ENCODE measurements at regions not wholly inside any gene's neighbourhood (a gene's known extent, or its start where the extent isn't known, plus 50 kb on each side); places are given as distances from the start of the nearest gene placed in this dataset.

GRCh38 chr5:57032151-57032551, 80.2 kb upstream of the MIER3 start:
- no peak for FAIRE-seq
- ATAC-seq = peak; percentile 92 to 93
- H3K4me3 ChIP-seq = no peak overlapping the region
- ChIA-PET POLR2A (interaction anchor here (0.5 kb wide), 1 partner anchor 9 kb away, joined by 3 read pairs; no protein-coding TSS in a partner anchor), CTCF (no interaction called here)
- H3K4me1 ChIP-seq = peaks cover 27% of the 10 kb centered on the region
- H3K9me3 ChIP-seq = no peaks in the 10 kb centered on the region
- TF ChIP-seq RNF2 (IDR thresholded peaks at IDR 0.05; ENCODE audit: borderline replicate concordance, low read depth) (no peak), FOSL2 (IDR thresholded peaks at IDR 0.05) (peak; percentile 24; the same call in 1 of the 2 replicates), FOSL2 (CRISPR knock-in tag; IDR thresholded peaks at IDR 0.05) (peak; percentile 70), ZSCAN20 (CRISPR knock-in tag; IDR thresholded peaks at IDR 0.05) (no peak), RARB (CRISPR knock-in tag; IDR thresholded peaks at IDR 0.05) (no peak), RCOR1 (IDR thresholded peaks at IDR 0.05; ENCODE audit: low read depth, low read length) (no peak), JUNB (IDR thresholded peaks at IDR 0.05) (0 out of 2 replicates have a peak, but pooled peaks have one; percentile 20), JUN (IDR thresholded peaks at IDR 0.05) (no peak), MAFK (IDR thresholded peaks at IDR 0.05; ENCODE audit: partially characterized antibody) (peak; percentile 47), KDM1A (IDR thresholded peaks at IDR 0.05; ENCODE audit: low read depth) (no peak), RAD21 (conservative IDR thresholded peaks at IDR 0.05 in 1 of 2, IDR thresholded peaks at IDR 0.05 in 1 of 2) (no peak), MAX (IDR thresholded peaks at IDR 0.05) (0 out of 2 replicates have a peak, but pooled peaks have one; percentile 18)
- WGBS (ENCODE audit: missing lambda C conversion rate) = 5% methylated on average over 1 of the region's 1 CpG
- DNase-seq (ENCODE audit: low read depth in 1 of 2, low spot score in 1 of 2) = peak; percentile 60 to 70
- peak overlapping the region; percentile 46 for H3K4me2 ChIP-seq
- H3K27ac ChIP-seq = peak overlapping the region in 1 of 2 experiments; percentile 22; a peak in 1 of 6 replicates

GRCh38 chr5:57033103-57033502, 81.2 kb upstream of the MIER3 start:
- peaks cover 27% of the 10 kb centered on the region for H3K4me1 ChIP-seq
- ChIA-PET CTCF (no interaction called here), POLR2A (no interaction called here)
- H3K27ac ChIP-seq = no peak overlapping the region
- no peaks in the 10 kb centered on the region for H3K9me3 ChIP-seq
- TF ChIP-seq CEBPB (IDR thresholded peaks at IDR 0.05) (no peak), FOSL2 (IDR thresholded peaks at IDR 0.05) (peak; percentile 32; the same call in 1 of the 2 replicates), FOSL2 (CRISPR knock-in tag; IDR thresholded peaks at IDR 0.05) (no peak)
- peak; percentile 42 to 72 for DNase-seq (ENCODE audit: low read depth in 1 of 2, low spot score in 1 of 2)
- peak; percentile 67 to 68; a peak in 4 of 6 replicates for ATAC-seq
- no peak overlapping the region for H3K4me3 ChIP-seq
- FAIRE-seq = no peak
- H3K4me2 ChIP-seq = peak overlapping the region; percentile 46

GRCh38 chr5:57033503-57033902, 81.6 kb upstream of the MIER3 start:
- Histone ChIP-seq H3K9me3 (no peaks in the 10 kb centered on the region), H3K27ac (no peak overlapping the region), H3K4me1 (peaks cover 27% of the 10 kb centered on the region), H3K4me2 (peak overlapping the region; percentile 46), H3K4me3 (no peak overlapping the region)
- POLR2A ChIA-PET = no interaction called here
- FAIRE-seq (no peak), DNase-seq (ENCODE audit: low read depth in 1 of 2, low spot score in 1 of 2) (no peak), ATAC-seq (no peak)
- WGBS (ENCODE audit: missing lambda C conversion rate) = 50% methylated on average over 2 of the region's 2 CpGs
- CTCF ChIA-PET = no interaction called here
- no peak for TF ChIP-seq MAZ (IDR thresholded peaks at IDR 0.05; ENCODE audit: borderline replicate concordance, low read depth, low read length)
- TF ChIP-seq, protein P1, sequence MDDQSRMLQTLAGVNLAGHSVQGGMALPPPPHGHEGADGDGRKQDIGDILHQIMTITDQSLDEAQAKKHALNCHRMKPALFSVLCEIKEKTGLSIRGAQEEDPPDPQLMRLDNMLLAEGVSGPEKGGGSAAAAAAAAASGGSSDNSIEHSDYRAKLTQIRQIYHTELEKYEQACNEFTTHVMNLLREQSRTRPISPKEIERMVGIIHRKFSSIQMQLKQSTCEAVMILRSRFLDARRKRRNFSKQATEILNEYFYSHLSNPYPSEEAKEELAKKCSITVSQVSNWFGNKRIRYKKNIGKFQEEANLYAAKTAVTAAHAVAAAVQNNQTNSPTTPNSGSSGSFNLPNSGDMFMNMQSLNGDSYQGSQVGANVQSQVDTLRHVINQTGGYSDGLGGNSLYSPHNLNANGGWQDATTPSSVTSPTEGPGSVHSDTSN (IDR thresholded peaks at IDR 0.05) = no peak

- WGBS (ENCODE audit: missing lambda C conversion rate) = 89% methylated on average over 5 of the region's 5 CpGs
- no peak for FAIRE-seq
- CTCF ChIA-PET = no interaction called here
- Histone ChIP-seq H3K4me3 (no peak overlapping the region), H3K27ac (no peak overlapping the region), H3K4me1 (peaks cover 27% of the 10 kb centered on the region), H3K4me2 (no peak overlapping the region), H3K9me3 (no peaks in the 10 kb centered on the region)
- ATAC-seq = no peak
- POLR2A ChIA-PET = no interaction called here
- TF ChIP-seq HOXA7 (CRISPR knock-in tag; IDR thresholded peaks at IDR 0.05) (no peak), CTCF (IDR thresholded peaks at IDR 0.05) (no peak)
- DNase-seq (ENCODE audit: low read depth in 1 of 2, low spot score in 1 of 2) = no peak
Measured at GRCh38 chr5:57034201-57034916, 82.4 kb upstream of the MIER3 start.

Data from A549 (cell line).